ENCODE measurements at regions not wholly inside any gene's neighbourhood (a gene's known extent, or its start where the extent isn't known, plus 50 kb on each side); places are given as distances from the start of the nearest gene placed in this dataset.

- TF ChIP-seq EZH2phosphoT487 (IDR thresholded peaks at IDR 0.05; ENCODE audit: low read length): no peak
- TF ChIP-seq, protein P1, sequence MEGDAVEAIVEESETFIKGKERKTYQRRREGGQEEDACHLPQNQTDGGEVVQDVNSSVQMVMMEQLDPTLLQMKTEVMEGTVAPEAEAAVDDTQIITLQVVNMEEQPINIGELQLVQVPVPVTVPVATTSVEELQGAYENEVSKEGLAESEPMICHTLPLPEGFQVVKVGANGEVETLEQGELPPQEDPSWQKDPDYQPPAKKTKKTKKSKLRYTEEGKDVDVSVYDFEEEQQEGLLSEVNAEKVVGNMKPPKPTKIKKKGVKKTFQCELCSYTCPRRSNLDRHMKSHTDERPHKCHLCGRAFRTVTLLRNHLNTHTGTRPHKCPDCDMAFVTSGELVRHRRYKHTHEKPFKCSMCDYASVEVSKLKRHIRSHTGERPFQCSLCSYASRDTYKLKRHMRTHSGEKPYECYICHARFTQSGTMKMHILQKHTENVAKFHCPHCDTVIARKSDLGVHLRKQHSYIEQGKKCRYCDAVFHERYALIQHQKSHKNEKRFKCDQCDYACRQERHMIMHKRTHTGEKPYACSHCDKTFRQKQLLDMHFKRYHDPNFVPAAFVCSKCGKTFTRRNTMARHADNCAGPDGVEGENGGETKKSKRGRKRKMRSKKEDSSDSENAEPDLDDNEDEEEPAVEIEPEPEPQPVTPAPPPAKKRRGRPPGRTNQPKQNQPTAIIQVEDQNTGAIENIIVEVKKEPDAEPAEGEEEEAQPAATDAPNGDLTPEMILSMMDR (IDR thresholded peaks at IDR 0.05; ENCODE audit: low read length): no peak
These were observed 529.3 kb upstream of the LRRC7 start for GRCh38 chr1:69038379-69038778.

All from MM.1S (cell line).